ENCODE measurements at regions not wholly inside any gene's neighbourhood (a gene's known extent, or its start where the extent isn't known, plus 50 kb on each side); places are given as distances from the start of the nearest gene placed in this dataset.

- CTCF ChIA-PET = no interaction called here
- POLR2A ChIA-PET = interaction anchor here (0.9 kb wide), 1 partner anchor 301 kb away, joined by 3 read pairs; the partner anchor contains the start of gene SRSF7
- TF ChIP-seq ARNT (IDR thresholded peaks at IDR 0.05) = no peak
- TF ChIP-seq CTBP1 (IDR thresholded peaks at IDR 0.05; ENCODE audit: borderline replicate concordance) = no peak
- no peak for TF ChIP-seq FOXA1 (IDR thresholded peaks at IDR 0.05)
- no peak for TF ChIP-seq FOXK2 (IDR thresholded peaks at IDR 0.05)
- no peak for TF ChIP-seq SP1 (IDR thresholded peaks at IDR 0.05)
- TF ChIP-seq L3MBTL2 (conservative IDR thresholded peaks at IDR 0.05) = no peak
- TF ChIP-seq SUZ12 (IDR thresholded peaks at IDR 0.05) = no peak
- TF ChIP-seq ELF4 (IDR thresholded peaks at IDR 0.05) = no peak
- no peak for TF ChIP-seq LEF1 (IDR thresholded peaks at IDR 0.05; ENCODE audit: borderline replicate concordance)
- DNase-seq (ENCODE audit: extremely low spot score) = no peak
Measured at GRCh38 chr2:38450509-38450908, 73.4 kb upstream of the ATL2 start.

DNA sequence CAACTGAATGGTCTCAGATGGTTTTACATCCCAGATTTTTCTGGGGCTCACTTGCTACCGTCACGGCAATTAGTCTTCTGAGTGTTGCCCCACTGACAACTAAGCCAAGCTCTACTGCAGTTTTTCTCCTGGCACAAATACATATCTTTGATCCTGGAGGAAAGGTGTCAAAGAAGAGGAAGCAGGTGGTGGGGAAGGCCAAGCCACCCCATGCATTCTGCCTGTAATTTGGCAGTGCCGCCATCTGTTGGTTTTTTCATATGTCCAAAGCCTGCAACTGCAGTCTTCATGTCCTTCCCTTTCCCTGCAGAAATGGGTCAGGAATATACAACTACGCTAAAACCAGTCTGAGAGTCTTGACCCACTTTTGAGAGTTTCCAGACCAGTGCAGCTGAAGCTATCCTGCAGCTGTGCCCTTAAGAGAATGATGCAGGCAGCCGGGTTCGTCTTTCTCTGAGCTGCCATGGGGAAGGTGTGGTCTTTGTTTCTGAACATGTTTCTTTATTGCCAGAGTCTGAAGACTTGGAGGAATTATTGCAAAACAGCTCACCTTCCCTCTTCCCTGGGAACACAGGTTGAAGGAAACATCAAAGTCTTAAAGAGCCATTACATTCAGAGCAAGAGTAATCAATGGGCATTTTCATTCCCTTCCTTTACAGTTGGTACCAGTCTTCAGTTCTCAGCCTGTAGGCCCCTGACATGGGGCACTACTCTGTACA lies 71.8 kb upstream of the ATL2 start:
- ChIA-PET CTCF (interaction anchor here (1.0 kb wide), 2 partner anchors 17 to 59 kb away, joined by 3 read pairs; no protein-coding TSS in a partner anchor), POLR2A (interaction anchor here (3.0 kb wide), 1 partner anchor 72 kb away, joined by 17 read pairs; the partner anchor contains the start of gene ATL2)
- no peak for DNase-seq (ENCODE audit: extremely low spot score)
- TF ChIP-seq ELF4 (IDR thresholded peaks at IDR 0.05) (no peak), ARNT (IDR thresholded peaks at IDR 0.05) (no peak), L3MBTL2 (conservative IDR thresholded peaks at IDR 0.05) (no peak), FOXA1 (IDR thresholded peaks at IDR 0.05) (no peak), LEF1 (IDR thresholded peaks at IDR 0.05; ENCODE audit: borderline replicate concordance) (no peak), SP1 (IDR thresholded peaks at IDR 0.05) (no peak), NFRKB (IDR thresholded peaks at IDR 0.05) (no peak), BHLHE40 (IDR thresholded peaks at IDR 0.05; ENCODE audit: borderline replicate concordance) (no peak), CTBP1 (IDR thresholded peaks at IDR 0.05; ENCODE audit: borderline replicate concordance) (no peak), SUZ12 (IDR thresholded peaks at IDR 0.05) (no peak)

DNA sequence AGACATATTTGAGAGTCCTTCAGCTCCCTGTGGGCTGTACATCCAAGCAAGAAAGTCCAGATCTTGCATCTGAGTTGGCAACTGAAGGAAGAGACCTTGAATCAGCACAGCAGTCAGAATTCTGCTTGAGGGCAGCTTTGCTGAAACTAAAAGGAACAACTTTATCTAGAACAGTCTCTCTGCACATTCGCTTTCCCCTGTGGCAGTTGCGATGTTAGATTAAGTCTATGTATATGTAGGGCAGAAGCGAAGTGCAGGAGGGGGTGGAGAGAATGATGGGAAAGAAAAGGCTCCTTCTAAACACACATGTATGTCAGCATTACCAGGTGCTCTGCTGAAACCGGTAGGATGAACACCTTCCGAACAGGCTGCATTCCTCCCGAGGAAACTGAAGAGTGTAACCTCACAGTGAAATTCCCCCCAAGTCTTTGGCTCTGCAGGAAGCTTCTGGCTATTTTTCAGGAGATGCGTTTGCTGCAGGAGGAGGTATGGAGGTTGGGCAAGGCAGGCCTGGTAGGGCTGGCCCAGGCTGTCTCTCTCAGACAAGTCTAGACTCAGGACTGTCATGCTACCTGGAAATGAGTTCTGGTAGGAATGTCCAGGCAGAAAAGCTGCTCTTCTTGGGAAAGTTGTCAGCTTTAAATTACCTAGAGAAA lies 70.0 kb upstream of the ATL2 start:
- TF ChIP-seq TARDBP (IDR thresholded peaks at IDR 0.05) (no peak), ELF4 (IDR thresholded peaks at IDR 0.05) (no peak), CTBP1 (IDR thresholded peaks at IDR 0.05; ENCODE audit: borderline replicate concordance) (no peak), SUZ12 (IDR thresholded peaks at IDR 0.05) (no peak), SP1 (IDR thresholded peaks at IDR 0.05) (no peak), ARNT (IDR thresholded peaks at IDR 0.05) (no peak), FOXM1 (IDR thresholded peaks at IDR 0.05; ENCODE audit: borderline replicate concordance) (no peak), BHLHE40 (IDR thresholded peaks at IDR 0.05; ENCODE audit: borderline replicate concordance) (no peak), L3MBTL2 (conservative IDR thresholded peaks at IDR 0.05) (no peak), FOXA1 (IDR thresholded peaks at IDR 0.05) (no peak), ZNF384 (IDR thresholded peaks at IDR 0.05) (no peak), HDGF (IDR thresholded peaks at IDR 0.05; ENCODE audit: borderline replicate concordance) (no peak), FOXK2 (IDR thresholded peaks at IDR 0.05) (no peak), PKNOX1 (IDR thresholded peaks at IDR 0.05) (no peak), NFRKB (IDR thresholded peaks at IDR 0.05) (no peak), LEF1 (IDR thresholded peaks at IDR 0.05; ENCODE audit: borderline replicate concordance) (no peak)
- POLR2A ChIA-PET = interaction anchor here (3.0 kb wide), 1 partner anchor 70 kb away, joined by 17 read pairs; the partner anchor contains the start of gene ATL2
- CTCF ChIA-PET = interaction anchor here (0.7 to 1.2 kb wide), 5 partner anchors 19 to 507 kb away, joined by 3 to 5 read pairs (median 4); no protein-coding TSS in a partner anchor
- DNase-seq (ENCODE audit: extremely low spot score) = no peak

DNA sequence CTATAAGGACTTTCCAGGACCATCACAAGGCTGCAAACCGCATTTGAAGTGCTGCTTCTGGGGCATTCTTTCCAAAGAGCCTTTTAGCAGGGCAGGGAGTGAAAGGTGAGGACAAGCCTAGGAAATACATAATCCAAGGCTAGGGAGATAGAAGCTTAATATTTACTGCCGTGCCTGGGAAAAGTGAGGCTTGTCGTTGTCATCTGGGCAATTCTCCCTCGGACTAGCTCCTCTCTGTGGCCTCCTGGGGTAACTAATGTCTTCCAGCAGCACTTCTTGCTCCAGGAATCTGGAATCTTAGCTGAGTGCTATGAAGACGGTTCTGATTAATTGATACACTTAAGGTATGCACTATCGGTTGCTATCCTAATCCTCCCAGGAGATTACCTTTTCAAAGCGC lies 69.3 kb upstream of the ATL2 start:
- no peak for DNase-seq (ENCODE audit: extremely low spot score)
- ChIA-PET POLR2A (interaction anchor here (3.0 kb wide), 1 partner anchor 70 kb away, joined by 17 read pairs; the partner anchor contains the start of gene ATL2), CTCF (interaction anchor here (0.6 to 1.2 kb wide), 6 partner anchors 19 to 507 kb away, joined by 3 to 5 read pairs (median 4); no protein-coding TSS in a partner anchor)
- TF ChIP-seq SP1 (IDR thresholded peaks at IDR 0.05) (no peak), FOXK2 (IDR thresholded peaks at IDR 0.05) (no peak), HDGF (IDR thresholded peaks at IDR 0.05; ENCODE audit: borderline replicate concordance) (no peak), ZNF384 (IDR thresholded peaks at IDR 0.05) (no peak), PKNOX1 (IDR thresholded peaks at IDR 0.05) (no peak), CTBP1 (IDR thresholded peaks at IDR 0.05; ENCODE audit: borderline replicate concordance) (no peak), ARNT (IDR thresholded peaks at IDR 0.05) (no peak)

GRCh38 chr2:38444247-38444646 lies 67.2 kb upstream of the ATL2 start:
- CTCF ChIA-PET = interaction anchor here (2.4 kb wide), 1 partner anchor 68 kb away, joined by 6 read pairs; the partner anchor contains the start of gene ATL2

More at GRCh38 chr2:38444247-38444646, 67.2 kb upstream of the ATL2 start:
- POLR2A ChIA-PET = interaction anchor here (1.0 to 1.4 kb wide), 2 partner anchors 15 to 307 kb away, joined by 3 to 4 read pairs; partner anchors contain the start of gene SRSF7
- no peak for TF ChIP-seq NFRKB (IDR thresholded peaks at IDR 0.05)
- TF ChIP-seq FOXM1 (IDR thresholded peaks at IDR 0.05; ENCODE audit: borderline replicate concordance) = no peak
- no peak for TF ChIP-seq HDGF (IDR thresholded peaks at IDR 0.05; ENCODE audit: borderline replicate concordance)
- TF ChIP-seq BHLHE40 (IDR thresholded peaks at IDR 0.05; ENCODE audit: borderline replicate concordance) = no peak
- no peak for TF ChIP-seq ZNF384 (IDR thresholded peaks at IDR 0.05)
- TF ChIP-seq L3MBTL2 (conservative IDR thresholded peaks at IDR 0.05) = peak; percentile 33; the same call in 1 of the 2 replicates
- TF ChIP-seq TARDBP (IDR thresholded peaks at IDR 0.05) = no peak
- TF ChIP-seq PKNOX1 (IDR thresholded peaks at IDR 0.05) = peak; percentile 41; the same call in 1 of the 2 replicates
- DNase-seq (ENCODE audit: extremely low spot score) = no peak

All from HEK293T (cell line).